K562 (cell line): ENCODE measurements at regions not wholly inside any gene's neighbourhood (a gene's known extent, or its start where the extent isn't known, plus 50 kb on each side); places are given as distances from the start of the nearest gene placed in this dataset.
"Not testable (repeated sequence)": the region's sequence is repeated elsewhere in the genome, so short reads cannot be mapped to it uniquely, and the experiment has no call there.

Experiments used
- ATAC-seq: fragments of 200-7000 bp; cut with Tn5 transposase; 3 replicates; pipeline ENCODE4 v1.9.1; 2020; ENCODE audit warnings: moderate library complexity
- BruUV-seq: library from RNA; stranded (reverse); fragments of 400-500 nt; replicated peaks from 2 replicates; lab custom pipeline; 2021; lab: Mats Ljungman, UMichigan
- CTCF ChIA-PET: fragments of 300-600 bp; formaldehyde crosslinking; extraction: SDS; loops from one replicate; lab custom pipeline; 2021; ENCODE audit warnings: low intra/inter-chr PET ratio; lab: Yijun Ruan, JAX
- POLR2A ChIA-PET: fragments of 300-600, 350-650 bp; sonication (Branson Sonifier 250); formaldehyde crosslinking; extraction: SDS; loops from one replicate; lab custom pipeline; 2021; ENCODE audit warnings: antibody characterized with exemption, inconsistent platforms; lab: Yijun Ruan, JAX
- DNase-seq, 4 experiments: peaks; one replicate each; pipeline versions ENCODE4 v3.0.0 to v3.0.0-alpha.2; 2011 to 2018; ENCODE audit warnings: low spot score in 3 of 4, mixed read lengths in 3 of 4; ENCODE audit errors: extremely low read depth in 1 of 4
- FAIRE-seq: peaks from 2 replicates; lab custom pipeline; 2011; peaks lifted over from hg19 to GRCh38; lab: Jason Lieb, UNC
- H2AFZ ChIP-seq: 2 replicates; pipeline ENCODE4 v1.6.0; 2011; ENCODE audit warnings: low read depth, low read length, control low read depth, inconsistent platforms
- H3K27ac ChIP-seq: fragments of 200-600 bp; 3 replicates; pipeline ENCODE4 v1.8.0; 2011; ENCODE audit warnings: low read depth, mild to moderate bottlenecking, control low read depth, inconsistent platforms, low read length, moderate library complexity, mixed read lengths; ENCODE audit errors: extremely low read depth
- H3K27me3 ChIP-seq, 2 experiments: fragments of 300-600 bp in 1 of 2; 2 replicates in 1 of 2; 3 replicates in 1 of 2; pipeline versions ENCODE4 v1.6.0 to v1.8.0; 2011; ENCODE audit warnings: inconsistent platforms in 2 of 2, low read length in 2 of 2, mild to moderate bottlenecking in 1 of 2, mixed read lengths in 1 of 2, moderate library complexity in 1 of 2; ENCODE audit not compliant: control insufficient read depth in 2 of 2, insufficient read depth in 2 of 2
- H3K36me3 ChIP-seq: fragments of 300-600 bp; 3 replicates; pipeline ENCODE4 v1.8.0; 2011; ENCODE audit warnings: mild to moderate bottlenecking, low read length, inconsistent platforms; ENCODE audit not compliant: control insufficient read depth, insufficient read depth
- H3K4me1 ChIP-seq, 2 experiments: fragments of 200-600 bp in 1 of 2; replicated peaks in 1 of 2; 2 replicates in 1 of 2; 3 replicates in 1 of 2; pipeline versions ENCODE4 v1.5.1 to v1.8.0; 2011; ENCODE audit warnings: inconsistent platforms in 2 of 2, low read length in 2 of 2, mild to moderate bottlenecking in 1 of 2, mixed read lengths in 1 of 2, moderate library complexity in 1 of 2; ENCODE audit not compliant: control insufficient read depth in 2 of 2, insufficient read depth in 2 of 2
- H3K4me2 ChIP-seq: 2 replicates; pipeline ENCODE4 v1.6.1; 2011; ENCODE audit warnings: low read length, control low read depth, inconsistent platforms, mixed read lengths; ENCODE audit not compliant: insufficient read depth
- H3K4me3 ChIP-seq: fragments of 200-600 bp; sonication (generic), shearing (Covaris generic); 2 replicates; pipeline ENCODE4 v1.5.1; 2016; ENCODE audit warnings: control low read depth, inconsistent platforms
- H3K79me2 ChIP-seq: fragments of 200-600 bp; 3 replicates; pipeline ENCODE4 v1.8.0; 2011; ENCODE audit warnings: low read length, inconsistent platforms; ENCODE audit not compliant: control insufficient read depth, insufficient read depth
- H3K9ac ChIP-seq, 2 experiments: 2 replicates each; pipeline versions ENCODE4 v1.6.0 to v1.6.1; 2011; ENCODE audit warnings: low read depth in 2 of 2, low read length in 2 of 2, control low read depth in 1 of 2, inconsistent platforms in 1 of 2, mild to moderate bottlenecking in 1 of 2, mixed read lengths in 1 of 2; ENCODE audit not compliant: insufficient read depth in 1 of 2
- H3K9me1 ChIP-seq: one replicate; pipeline ENCODE4 v1.6.0; 2011; ENCODE audit warnings: inconsistent platforms, mild to moderate bottlenecking, low read length, moderate library complexity; ENCODE audit not compliant: control insufficient read depth, insufficient read depth
- H3K9me3 ChIP-seq: replicated peaks from 2 replicates; pipeline ENCODE4 v1.5.1; 2011; ENCODE audit warnings: low read depth, low read length, inconsistent platforms; ENCODE audit not compliant: control insufficient read depth, insufficient read depth
- H4K20me1 ChIP-seq: replicated peaks from 2 replicates; pipeline ENCODE4 v1.6.1; 2011; ENCODE audit warnings: low read length, inconsistent platforms, mixed read lengths; ENCODE audit not compliant: control insufficient read depth, insufficient read depth
- WGBS: fragments of 100-300 bp; shearing (Covaris generic); methylation state at CpG from one replicate; pipeline ENCODE4 v1.1.6; 2016; ENCODE audit warnings: low coverage, mixed read lengths; ENCODE audit not compliant: insufficient coverage; ENCODE audit errors: missing lambda C conversion rate; 5-methylcytosine and 5-hydroxymethylcytosine counted together
- in situ Hi-C: fragments of 300-500 bp; cut with MboI; formaldehyde crosslinking; loops from 4 replicates; pipeline ENCODE4 v1.15.0; 2018; ENCODE audit warnings: inconsistent platforms, mixed read lengths
- intact Hi-C: fragments of 100-400 bp; cut with micrococcal nuclease; formaldehyde crosslinking; loops from 2 replicates; pipeline ENCODE4 v1.14.2; 2022

DNA sequence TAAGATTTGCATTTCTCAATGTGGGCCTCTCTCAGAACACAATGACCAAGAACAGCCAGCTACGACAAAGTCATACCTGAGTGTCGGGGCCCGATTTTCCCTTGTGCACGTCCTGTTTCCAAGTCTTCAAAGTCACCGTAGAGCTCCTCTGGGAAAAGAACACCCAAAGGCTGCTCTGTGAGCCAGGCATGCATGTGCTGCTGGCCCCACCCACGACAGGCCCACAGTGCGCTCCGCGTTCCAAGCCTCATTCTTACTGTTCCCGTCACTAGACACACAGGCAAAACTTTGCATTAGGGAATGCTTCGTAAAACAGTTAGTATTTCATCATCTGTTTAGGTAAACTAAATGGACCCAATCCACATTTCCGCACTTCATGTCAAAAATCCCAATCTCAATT, 1905.1 kb downstream of the FOXD4L5 start:
- BruUV-seq, H3K4me2 ChIP-seq, H3K79me2 ChIP-seq, H3K36me3 ChIP-seq, H3K9ac ChIP-seq, H3K9me3 ChIP-seq, H3K27me3 ChIP-seq, POLR2A ChIA-PET, H2AFZ ChIP-seq, in situ Hi-C loops, H4K20me1 ChIP-seq, H3K4me1 ChIP-seq, DNase-seq, H3K4me3 ChIP-seq, FAIRE-seq, H3K9me1 ChIP-seq, ATAC-seq, CTCF ChIA-PET, intact Hi-C loops, H3K27ac ChIP-seq: not testable (repeated sequence)
- 16% methylated on average over 7 of the region's 12 CpGs for WGBS

DNA sequence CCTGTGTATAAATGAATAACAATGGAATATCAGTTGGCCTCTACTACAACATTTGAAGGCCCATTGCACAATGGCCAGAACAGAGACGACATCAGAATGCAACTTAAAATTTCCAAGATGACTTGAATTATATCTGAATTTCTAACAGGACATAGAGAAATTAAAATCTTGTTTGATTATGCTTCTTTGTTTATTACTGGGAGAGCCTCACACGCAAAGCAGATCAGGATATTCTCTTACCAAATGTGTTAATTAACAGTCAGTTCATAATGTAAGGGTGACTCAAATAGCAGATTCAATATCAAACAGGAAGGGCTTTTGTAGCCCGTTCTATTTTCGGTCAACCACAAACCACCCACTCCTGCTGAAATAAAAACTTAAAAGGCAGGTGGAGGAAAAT, 1930.8 kb downstream of the FOXD4L5 start:
- H3K4me2 ChIP-seq, FAIRE-seq, H3K4me3 ChIP-seq, H4K20me1 ChIP-seq, H2AFZ ChIP-seq, H3K36me3 ChIP-seq, H3K27ac ChIP-seq, POLR2A ChIA-PET, H3K27me3 ChIP-seq, CTCF ChIA-PET, ATAC-seq, DNase-seq, H3K79me2 ChIP-seq, in situ Hi-C loops, H3K4me1 ChIP-seq, H3K9ac ChIP-seq, intact Hi-C loops, BruUV-seq, H3K9me1 ChIP-seq, H3K9me3 ChIP-seq: not testable (repeated sequence)
- 20% methylated on average over 2 of the region's 4 CpGs for WGBS
